H1 (cell line): ENCODE measurements at regions not wholly inside any gene's neighbourhood (a gene's known extent, or its start where the extent isn't known, plus 50 kb on each side); places are given as distances from the start of the nearest gene placed in this dataset.

Experiments used
- TF ChIP-seq, protein P1 (sequence below): IDR thresholded peaks from 2 replicates; pipeline ENCODE4 v1.6.1; 2011; ENCODE audit warnings: low read depth, mild to moderate bottlenecking, low read length; ENCODE audit not compliant: insufficient read depth

DNA sequence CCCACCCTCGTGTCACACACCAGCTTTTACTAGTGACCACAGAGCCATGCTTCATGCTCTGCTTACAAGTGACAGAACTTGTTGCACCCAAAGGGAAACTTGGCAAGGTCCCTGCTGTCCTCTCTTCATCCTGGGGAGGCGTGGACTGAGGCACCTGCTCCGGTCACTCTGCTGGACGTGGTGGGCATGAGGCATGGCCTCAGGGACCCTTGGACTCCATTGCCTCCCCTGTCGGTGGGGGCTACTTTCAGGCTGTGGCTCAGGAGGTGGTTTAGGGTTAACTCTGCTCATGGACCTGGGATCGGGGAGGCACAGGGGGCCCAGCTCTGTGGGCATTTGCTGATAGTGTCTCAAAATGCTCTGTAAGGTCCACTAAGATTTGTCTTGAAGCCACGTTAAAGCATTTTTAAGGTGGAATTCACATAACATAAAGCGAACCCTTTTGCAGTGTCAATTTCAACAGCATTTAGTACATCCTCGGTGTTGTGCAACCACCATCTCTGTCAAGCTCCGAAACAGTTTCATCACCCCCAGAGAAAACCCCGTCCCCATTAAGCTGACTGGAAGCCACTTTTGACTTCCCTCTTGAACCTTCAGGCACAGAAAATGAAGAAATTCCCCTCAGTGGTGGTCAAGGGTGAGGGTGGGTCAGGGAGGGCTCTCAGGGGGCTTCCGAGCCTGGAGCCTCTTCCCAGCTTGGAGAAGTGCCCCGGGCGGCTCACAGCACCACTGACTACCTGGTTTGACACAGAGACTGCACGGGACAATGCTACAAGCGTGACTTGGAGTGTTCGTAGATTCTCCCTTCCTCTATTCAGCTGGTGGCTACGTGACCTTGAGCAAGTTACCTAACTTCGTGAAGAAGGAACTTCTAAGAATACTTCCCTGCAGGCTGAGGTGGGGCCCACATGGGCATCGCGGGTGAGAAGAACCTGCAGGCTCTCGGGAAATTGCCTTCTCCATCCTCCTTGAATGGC lies 100.0 kb upstream of the HDAC4 start (continued):
- TF ChIP-seq, protein P1, sequence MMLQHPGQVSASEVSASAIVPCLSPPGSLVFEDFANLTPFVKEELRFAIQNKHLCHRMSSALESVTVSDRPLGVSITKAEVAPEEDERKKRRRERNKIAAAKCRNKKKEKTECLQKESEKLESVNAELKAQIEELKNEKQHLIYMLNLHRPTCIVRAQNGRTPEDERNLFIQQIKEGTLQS, result no peak
